ENCODE measurements at regions not wholly inside any gene's neighbourhood (a gene's known extent, or its start where the extent isn't known, plus 50 kb on each side); places are given as distances from the start of the nearest gene placed in this dataset.

DNA sequence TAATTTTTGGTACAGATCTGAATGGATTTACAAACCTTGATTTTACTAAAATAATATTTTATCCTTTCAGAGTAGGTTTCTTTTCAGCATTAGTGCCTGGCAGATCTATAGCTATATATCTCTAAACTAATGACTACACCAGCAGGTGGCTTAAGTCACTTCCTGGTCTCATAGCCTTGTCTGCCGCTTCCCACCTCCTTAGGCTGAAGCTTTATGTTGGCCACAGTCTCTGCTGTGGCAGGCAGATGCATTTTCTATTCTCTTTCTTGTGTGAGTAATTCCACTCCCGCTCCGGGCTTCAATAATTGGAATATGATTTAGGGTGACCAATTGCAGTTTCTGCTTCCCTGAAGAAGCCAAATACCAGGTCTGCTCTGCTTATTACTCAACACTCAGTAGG, 226.8 kb upstream of the HS3ST5 start:
- intact Hi-C loops (cut with micrococcal nuclease; ENCODE audit: unreplicated experiment) (no loop called here), in situ Hi-C loops (cut with MboI) (no loop called here)
- 50% methylated on average over 3 of the region's 3 CpGs for WGBS (ENCODE audit: insufficient coverage, insufficient replicate concordance, low lambda C conversion rate, missing lambda C conversion rate)
- no peaks in the 10 kb centered on the region for H3K36me3 ChIP-seq (ENCODE audit: control insufficient read depth in 2 of 2, insufficient read depth in 2 of 2, low read length in 1 of 2)
- FAIRE-seq (no peak), DNase-seq (ENCODE audit: low read depth, low spot score) (no peak), ATAC-seq (no peak; the same call in 2 of the 3 replicates)
- H3K9ac ChIP-seq (ENCODE audit: control insufficient read depth, insufficient read depth, low read length) = no peak overlapping the region
- ChIA-PET SMC1A (ENCODE audit: uncharacterized antibody, unreplicated experiment) (no interaction called here), CTCF (no interaction called here), POLR2A (no interaction called here), RAD21 (ENCODE audit: unreplicated experiment) (no interaction called here)
- H3K79me2 ChIP-seq (ENCODE audit: control insufficient read depth, insufficient read depth, low read length) = no peaks in the 10 kb centered on the region
- H3K27me3 ChIP-seq (replicated peaks in 1 of 2; ENCODE audit: control insufficient read depth in 2 of 2, insufficient read depth in 2 of 2, low read length in 1 of 2) = no peaks in the 10 kb centered on the region
- no peaks in the 10 kb centered on the region for H3K9me3 ChIP-seq (replicated peaks; ENCODE audit: control insufficient read depth, insufficient read depth, low read length)
- BruUV-seq (replicated peaks) = no TSS peak
- H3K4me1 ChIP-seq (ENCODE audit: control insufficient read depth, insufficient read depth, low read length) = no peaks in the 10 kb centered on the region
- no peak overlapping the region for H3K4me2 ChIP-seq (ENCODE audit: control insufficient read depth, insufficient read depth)
- no peak overlapping the region for H3K4me3 ChIP-seq
- H3K27ac ChIP-seq (ENCODE audit: control insufficient read depth, insufficient read depth) = no peak overlapping the region
- no peaks in the 10 kb centered on the region for H4K20me1 ChIP-seq (ENCODE audit: control insufficient read depth, insufficient read depth)
- H2AFZ ChIP-seq (ENCODE audit: control insufficient read depth, low read depth, low read length) = no peak overlapping the region
- TF ChIP-seq JUNB (IDR thresholded peaks at IDR 0.05) = no peak
- TF ChIP-seq, protein P1, sequence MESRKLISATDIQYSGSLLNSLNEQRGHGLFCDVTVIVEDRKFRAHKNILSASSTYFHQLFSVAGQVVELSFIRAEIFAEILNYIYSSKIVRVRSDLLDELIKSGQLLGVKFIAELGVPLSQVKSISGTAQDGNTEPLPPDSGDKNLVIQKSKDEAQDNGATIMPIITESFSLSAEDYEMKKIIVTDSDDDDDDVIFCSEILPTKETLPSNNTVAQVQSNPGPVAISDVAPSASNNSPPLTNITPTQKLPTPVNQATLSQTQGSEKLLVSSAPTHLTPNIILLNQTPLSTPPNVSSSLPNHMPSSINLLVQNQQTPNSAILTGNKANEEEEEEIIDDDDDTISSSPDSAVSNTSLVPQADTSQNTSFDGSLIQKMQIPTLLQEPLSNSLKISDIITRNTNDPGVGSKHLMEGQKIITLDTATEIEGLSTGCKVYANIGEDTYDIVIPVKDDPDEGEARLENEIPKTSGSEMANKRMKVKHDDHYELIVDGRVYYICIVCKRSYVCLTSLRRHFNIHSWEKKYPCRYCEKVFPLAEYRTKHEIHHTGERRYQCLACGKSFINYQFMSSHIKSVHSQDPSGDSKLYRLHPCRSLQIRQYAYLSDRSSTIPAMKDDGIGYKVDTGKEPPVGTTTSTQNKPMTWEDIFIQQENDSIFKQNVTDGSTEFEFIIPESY (IDR thresholded peaks at IDR 0.05) = no peak
- no peak for TF ChIP-seq TBL1XR1 (IDR thresholded peaks at IDR 0.05; ENCODE audit: low read depth, low read length)

DNA sequence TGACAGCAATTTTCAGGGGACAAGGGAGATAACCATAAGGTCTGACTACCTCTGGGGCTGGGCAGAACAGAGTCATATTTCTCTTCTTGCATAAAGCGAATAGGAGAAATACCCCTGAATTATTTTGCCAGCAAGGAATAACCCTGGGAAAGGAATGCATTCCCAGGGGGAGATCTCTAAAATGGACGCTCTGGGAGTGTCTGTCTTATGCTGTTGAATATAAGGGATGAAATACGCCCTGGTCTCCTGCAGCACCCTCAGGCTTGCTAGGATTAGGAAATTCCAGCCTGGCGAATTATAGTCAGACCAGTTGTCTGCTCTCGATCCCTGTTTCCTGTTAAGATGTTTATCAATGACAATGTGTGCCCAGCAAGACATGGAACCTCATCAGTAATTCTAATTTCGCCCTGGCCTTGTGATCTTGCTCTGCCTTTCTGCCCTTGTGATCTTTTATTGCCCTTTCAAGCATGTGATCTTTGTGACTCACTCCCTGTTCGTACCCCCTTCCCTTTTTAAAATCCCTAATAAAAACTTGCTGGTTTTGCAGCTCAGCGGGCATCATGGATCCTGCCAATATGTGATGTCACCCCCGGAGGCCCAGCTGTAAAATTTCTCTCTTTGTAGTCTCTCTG, 221.6 kb upstream of the HS3ST5 start:
- Histone ChIP-seq H3K27ac (ENCODE audit: control insufficient read depth, insufficient read depth) (no peak overlapping the region), H3K4me1 (ENCODE audit: control insufficient read depth, insufficient read depth, low read length) (no peaks in the 10 kb centered on the region), H2AFZ (ENCODE audit: control insufficient read depth, low read depth, low read length) (no peak overlapping the region), H4K20me1 (ENCODE audit: control insufficient read depth, insufficient read depth) (no peaks in the 10 kb centered on the region), H3K36me3 (ENCODE audit: control insufficient read depth in 2 of 2, insufficient read depth in 2 of 2, low read length in 1 of 2) (no peaks in the 10 kb centered on the region), H3K4me2 (ENCODE audit: control insufficient read depth, insufficient read depth) (no peak overlapping the region), H3K9ac (ENCODE audit: control insufficient read depth, insufficient read depth, low read length) (no peak overlapping the region), H3K4me3 (no peak overlapping the region), H3K9me3 (replicated peaks; ENCODE audit: control insufficient read depth, insufficient read depth, low read length) (no peaks in the 10 kb centered on the region), H3K27me3 (replicated peaks in 1 of 2; ENCODE audit: control insufficient read depth in 2 of 2, insufficient read depth in 2 of 2, low read length in 1 of 2) (no peaks in the 10 kb centered on the region), H3K79me2 (ENCODE audit: control insufficient read depth, insufficient read depth, low read length) (no peaks in the 10 kb centered on the region)
- no peak for FAIRE-seq
- POLR2A ChIA-PET = no interaction called here
- CTCF ChIA-PET = no interaction called here
- SMC1A ChIA-PET (ENCODE audit: uncharacterized antibody, unreplicated experiment) = no interaction called here
- RAD21 ChIA-PET (ENCODE audit: unreplicated experiment) = no interaction called here
- intact Hi-C loops (cut with micrococcal nuclease; ENCODE audit: unreplicated experiment) (no loop called here), in situ Hi-C loops (cut with MboI) (no loop called here)
- no TSS peak for BruUV-seq (replicated peaks)
- no peak for ATAC-seq
- DNase-seq (ENCODE audit: low read depth, low spot score) = no peak
- 15% methylated on average over 9 of the region's 9 CpGs for WGBS (ENCODE audit: insufficient coverage, insufficient replicate concordance, low lambda C conversion rate, missing lambda C conversion rate)
- TF ChIP-seq CREB1 (IDR thresholded peaks at IDR 0.05; ENCODE audit: low read depth) = no peak
- TF ChIP-seq HCFC1 (IDR thresholded peaks at IDR 0.05; ENCODE audit: low read length) = no peak
- TF ChIP-seq CHD2 (IDR thresholded peaks at IDR 0.05; ENCODE audit: borderline replicate concordance, low read depth, low read length) = no peak
- no peak for TF ChIP-seq BCL11A (IDR thresholded peaks at IDR 0.05; ENCODE audit: low read depth, low read length)
- TF ChIP-seq ZBED1 (IDR thresholded peaks at IDR 0.05; ENCODE audit: borderline replicate concordance) = no peak
- TF ChIP-seq POLR2AphosphoS5 (IDR thresholded peaks at IDR 0.05; ENCODE audit: low read length) = no peak
- TF ChIP-seq, protein P2, sequence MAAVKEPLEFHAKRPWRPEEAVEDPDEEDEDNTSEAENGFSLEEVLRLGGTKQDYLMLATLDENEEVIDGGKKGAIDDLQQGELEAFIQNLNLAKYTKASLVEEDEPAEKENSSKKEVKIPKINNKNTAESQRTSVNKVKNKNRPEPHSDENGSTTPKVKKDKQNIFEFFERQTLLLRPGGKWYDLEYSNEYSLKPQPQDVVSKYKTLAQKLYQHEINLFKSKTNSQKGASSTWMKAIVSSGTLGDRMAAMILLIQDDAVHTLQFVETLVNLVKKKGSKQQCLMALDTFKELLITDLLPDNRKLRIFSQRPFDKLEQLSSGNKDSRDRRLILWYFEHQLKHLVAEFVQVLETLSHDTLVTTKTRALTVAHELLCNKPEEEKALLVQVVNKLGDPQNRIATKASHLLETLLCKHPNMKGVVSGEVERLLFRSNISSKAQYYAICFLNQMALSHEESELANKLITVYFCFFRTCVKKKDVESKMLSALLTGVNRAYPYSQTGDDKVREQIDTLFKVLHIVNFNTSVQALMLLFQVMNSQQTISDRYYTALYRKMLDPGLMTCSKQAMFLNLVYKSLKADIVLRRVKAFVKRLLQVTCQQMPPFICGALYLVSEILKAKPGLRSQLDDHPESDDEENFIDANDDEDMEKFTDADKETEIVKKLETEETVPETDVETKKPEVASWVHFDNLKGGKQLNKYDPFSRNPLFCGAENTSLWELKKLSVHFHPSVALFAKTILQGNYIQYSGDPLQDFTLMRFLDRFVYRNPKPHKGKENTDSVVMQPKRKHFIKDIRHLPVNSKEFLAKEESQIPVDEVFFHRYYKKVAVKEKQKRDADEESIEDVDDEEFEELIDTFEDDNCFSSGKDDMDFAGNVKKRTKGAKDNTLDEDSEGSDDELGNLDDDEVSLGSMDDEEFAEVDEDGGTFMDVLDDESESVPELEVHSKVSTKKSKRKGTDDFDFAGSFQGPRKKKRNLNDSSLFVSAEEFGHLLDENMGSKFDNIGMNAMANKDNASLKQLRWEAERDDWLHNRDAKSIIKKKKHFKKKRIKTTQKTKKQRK (IDR thresholded peaks at IDR 0.05; ENCODE audit: low read depth, low read length) = no peak
- no peak for TF ChIP-seq LARP7 (IDR thresholded peaks at IDR 0.05)
- TF ChIP-seq ZZZ3 (IDR thresholded peaks at IDR 0.05; ENCODE audit: control insufficient read depth, insufficient read length, low read depth) = no peak
